Activated naive CD4-positive, alpha-beta T cell treated with anti-CD3 and anti-CD28 coated beads, Interleukin-2, amount 50 U/mL, for 16 hours (primary cell): ENCODE measurements at regions not wholly inside any gene's neighbourhood (a gene's known extent, or its start where the extent isn't known, plus 50 kb on each side); places are given as distances from the start of the nearest gene placed in this dataset.

ENCODE experiments used
- DNase-seq: peaks from one replicate; pipeline ENCODE4 v3.0.0-alpha.2; 2020

DNA sequence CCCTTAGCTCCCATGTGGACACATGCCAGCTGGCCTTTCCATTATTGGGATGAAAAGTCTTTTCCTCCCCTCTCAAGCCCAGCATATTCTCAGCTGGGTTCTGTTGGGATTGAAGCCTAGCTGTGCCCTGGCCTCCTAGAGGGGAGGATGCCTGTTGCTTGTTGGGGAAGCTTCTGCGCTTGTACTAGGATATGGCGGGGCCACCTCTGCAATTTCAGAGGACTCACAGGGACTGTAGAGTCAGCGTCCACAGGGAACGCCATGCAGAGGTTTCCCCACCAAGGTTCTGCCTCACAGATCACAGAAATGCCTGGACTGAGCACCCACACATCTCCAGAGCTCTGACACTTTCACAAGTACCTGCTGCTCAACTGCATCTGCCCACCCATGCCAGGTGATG is 288.7 kb upstream of the FOXQ1 start:
- DNase-seq = no peak

DNA sequence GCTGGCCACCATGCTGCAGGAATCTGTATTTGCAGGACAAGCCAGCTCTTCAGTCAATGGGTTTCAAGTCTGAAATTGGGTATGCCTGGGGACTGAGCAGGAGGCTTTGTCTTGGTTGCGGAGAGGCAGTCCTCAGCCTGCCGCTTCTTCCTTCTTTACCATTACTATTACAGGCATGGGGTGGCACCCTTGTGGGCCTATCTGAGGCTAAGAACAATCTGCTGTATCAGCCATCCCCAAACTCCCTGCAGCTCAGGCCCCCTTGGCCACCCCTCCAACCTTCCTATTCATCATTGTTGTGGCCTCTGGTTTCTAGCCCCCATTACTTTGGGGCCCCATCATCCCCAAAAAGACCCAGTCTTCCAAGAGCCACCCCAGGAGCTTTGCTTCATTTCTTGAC is 289.2 kb upstream of the FOXQ1 start:
- no peak for DNase-seq

DNA sequence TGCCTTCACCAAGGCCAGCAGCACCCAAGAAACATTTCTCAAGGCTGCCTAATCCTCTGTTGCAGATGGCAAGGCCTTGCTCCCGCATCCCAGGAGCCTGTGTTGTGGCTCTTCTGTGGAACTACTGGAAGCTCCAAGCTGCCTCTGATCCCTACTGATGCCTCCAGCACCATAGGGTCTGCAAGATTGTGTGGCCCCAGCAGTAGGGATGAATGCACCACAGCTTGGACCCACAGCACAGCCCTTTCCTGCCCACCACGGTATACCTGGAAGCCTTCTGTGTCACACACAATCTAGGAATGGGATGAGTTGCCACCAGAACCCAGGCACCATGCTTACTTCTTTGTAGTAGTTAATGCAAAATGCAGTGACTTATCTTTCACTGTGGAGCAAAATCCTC is 291.1 kb upstream of the FOXQ1 start:
- DNase-seq = no peak

DNA sequence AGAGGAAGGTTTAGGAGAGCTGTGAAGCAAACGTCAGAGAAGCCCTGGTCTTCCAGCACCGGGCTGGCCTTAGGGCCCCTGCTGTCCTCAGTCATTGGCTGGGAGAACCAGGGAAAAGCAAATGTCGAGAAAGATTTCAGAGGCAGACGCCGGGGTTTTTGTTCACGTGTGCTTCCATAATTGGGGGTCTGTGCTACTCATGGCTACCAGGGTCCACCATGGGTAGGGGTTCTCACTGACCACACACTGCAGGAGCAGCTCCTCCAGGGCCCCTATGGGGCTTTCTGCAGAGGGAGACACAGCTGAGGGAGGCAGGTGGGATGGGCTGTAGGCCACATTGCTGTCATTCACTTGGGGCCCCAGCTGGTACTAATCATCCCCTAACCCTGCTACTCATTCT is 291.8 kb upstream of the FOXQ1 start:
- DNase-seq = no peak

DNA sequence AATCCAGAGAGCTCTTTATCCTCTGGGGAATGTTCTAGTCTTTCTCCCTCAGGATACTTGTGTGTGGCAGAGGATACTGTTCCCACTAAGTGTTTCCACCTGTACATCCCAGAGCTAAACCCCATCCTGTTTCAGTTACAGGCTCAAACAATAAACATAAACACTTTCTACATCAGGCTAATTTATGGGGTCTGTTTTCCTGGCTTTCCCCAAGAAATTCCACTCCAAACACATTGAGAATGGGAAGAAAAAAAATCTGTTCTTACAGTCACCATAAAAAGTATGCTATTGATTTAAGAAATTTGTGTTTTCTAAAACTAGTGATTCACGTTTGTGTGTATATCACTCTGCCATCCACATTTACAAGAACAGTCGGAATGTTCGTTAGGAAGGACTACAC is 293.9 kb upstream of the FOXQ1 start:
- no peak for DNase-seq

DNA sequence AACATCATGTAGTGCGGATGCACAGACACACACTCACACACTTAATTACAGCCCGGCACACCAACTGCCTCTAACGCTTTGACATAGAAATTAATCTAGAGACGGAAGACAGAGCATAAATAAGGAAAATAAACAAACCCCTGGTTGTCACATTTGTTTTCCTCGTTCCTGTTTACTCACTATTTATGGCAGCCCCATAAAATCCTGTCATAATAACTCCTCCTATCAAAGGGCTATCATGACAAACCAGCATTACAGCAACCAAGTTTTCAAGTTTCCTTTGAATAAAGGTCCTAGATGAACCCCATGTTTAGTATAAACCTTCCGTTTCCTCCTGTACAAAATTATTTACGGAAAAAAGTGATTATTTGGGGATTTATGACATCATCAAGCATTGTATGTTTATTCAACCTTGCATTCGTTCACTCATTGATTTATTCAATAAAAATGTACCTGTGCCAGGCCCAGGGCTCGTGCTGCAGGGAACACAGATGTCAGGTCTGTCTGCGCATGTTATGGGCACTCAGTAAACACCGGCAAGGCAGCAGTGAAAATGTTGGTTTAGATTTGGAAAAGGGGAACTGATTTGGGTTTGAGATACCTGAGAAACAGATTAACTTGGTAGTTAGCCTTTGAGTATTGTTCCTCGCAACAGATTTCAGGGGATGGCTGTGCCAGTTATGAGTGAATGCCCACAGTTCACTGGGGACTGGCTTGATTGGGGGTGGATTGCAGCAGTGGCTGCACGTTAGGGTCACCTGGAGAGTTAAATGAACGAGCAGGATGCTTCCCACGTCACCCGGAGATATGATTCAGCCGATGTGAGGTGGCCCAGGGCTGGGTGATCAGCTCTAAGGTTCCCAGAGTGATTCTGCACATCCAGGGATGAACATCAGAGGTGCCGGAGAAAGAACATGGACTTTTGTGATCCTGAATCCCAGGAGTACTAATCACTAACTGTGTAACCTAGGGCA is 295.3 kb upstream of the FOXQ1 start:
- DNase-seq = no peak

DNA sequence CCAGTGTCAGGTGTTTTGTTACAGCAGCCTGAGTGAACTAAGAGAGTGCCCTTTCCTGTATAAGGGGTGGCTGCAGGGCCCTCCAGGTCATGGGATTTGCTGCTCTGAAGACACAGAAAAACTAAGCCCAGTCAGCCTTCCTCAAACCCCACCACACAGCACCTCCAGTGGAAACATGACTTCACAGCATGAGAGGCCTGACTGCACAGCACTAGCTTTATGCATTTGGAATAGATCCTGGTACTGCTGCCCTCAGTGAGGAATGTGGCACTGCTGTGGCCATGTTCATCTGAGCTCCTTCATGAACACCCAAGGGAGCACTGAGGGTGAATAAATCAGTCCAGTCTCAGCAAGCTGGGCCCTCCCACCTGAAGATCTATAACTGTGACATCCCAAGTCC is 296.1 kb upstream of the FOXQ1 start:
- DNase-seq = no peak

DNA sequence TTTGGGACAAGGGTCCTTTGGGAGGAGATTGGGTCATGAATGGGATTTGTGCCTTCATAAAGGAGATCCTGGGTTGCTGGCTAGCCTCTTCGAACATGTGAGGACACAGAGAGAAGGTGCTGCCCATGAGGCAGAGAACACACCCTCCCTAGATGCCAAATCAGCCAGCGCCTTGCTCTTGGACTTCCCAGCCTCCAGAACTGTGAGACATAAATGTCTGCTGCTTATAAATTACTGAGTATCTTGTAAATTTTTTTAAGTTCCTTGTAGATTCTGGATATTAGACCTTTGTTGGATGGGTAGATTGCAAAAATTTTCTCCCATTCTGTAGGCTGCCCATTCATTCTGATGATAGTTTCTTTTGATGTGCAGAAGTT is 297.5 kb upstream of the FOXQ1 start:
- no peak for DNase-seq

DNA sequence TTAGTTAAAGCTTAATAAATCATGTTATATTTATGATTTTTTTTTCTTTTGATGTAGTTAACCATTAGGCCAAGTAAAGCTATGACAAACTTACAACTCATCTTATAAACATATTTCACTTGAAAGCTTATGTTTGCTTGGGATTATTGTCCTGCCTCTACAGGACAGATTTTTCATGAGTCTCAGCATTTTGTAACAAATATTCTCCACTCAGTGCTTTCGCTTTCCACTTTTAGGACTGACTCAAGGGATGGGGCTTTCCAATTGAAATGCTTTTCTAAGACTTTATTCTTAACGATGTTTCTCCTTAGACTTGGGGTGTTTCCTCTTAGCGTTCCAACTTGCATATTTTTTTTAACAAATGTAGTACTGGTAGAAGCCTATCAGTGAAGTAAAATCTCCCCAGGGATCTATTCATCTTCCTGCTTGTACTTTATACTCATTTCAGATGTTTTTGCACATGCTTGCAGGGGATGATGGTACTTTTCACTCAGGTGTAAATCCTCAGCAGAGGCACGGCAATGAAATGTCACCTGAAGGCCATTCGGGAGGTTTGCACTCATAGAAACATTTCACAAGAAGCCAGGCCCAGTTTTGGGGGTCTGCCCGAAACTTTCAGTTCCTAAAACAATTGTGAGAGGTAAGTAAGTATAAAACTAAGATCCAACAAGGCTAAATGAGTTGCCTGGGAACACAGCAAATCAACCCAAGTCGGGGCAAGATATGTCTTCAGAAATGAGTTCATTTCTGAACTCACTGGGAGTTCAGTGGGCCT is 298.1 kb upstream of the FOXQ1 start:
- DNase-seq = no peak

DNA sequence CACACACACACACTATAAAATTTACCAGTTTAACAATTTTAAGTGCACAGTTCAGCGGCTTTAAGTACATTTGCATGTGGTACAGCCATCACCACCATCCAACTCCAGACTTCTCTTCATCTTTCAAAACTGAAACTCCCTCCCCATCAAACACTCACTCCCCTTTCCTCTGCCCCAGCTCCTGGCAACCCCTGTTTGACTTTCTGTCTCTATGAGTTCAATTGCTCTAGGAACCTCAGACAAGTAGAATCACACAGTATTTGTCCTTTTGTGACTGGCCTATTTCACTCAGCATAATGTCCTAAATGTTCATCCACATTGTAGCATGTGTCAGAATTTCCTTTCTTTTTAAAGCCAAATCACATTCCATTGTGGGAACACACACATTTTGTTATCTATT is 302.8 kb upstream of the FOXQ1 start:
- no peak for DNase-seq

DNA sequence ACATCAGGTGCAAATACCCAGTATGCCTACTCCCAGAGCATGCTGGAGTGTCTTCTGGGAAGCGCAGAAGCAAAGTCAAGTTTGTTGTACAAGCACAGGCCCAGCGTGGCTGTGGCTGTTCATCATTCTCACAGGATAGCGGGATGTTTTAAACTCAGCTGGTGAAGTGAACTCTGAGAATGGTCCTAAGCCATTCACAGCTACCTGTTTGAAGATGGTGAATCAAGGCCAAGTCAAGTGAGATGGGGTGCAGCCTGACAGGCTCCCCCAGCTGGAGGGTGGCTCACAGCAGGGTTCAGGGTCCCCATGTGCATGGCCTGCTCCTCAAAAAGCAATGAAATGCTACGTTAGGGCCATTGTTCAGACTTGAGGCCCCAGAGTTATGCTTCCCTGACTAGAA is 304.7 kb upstream of the FOXQ1 start:
- no peak for DNase-seq

DNA sequence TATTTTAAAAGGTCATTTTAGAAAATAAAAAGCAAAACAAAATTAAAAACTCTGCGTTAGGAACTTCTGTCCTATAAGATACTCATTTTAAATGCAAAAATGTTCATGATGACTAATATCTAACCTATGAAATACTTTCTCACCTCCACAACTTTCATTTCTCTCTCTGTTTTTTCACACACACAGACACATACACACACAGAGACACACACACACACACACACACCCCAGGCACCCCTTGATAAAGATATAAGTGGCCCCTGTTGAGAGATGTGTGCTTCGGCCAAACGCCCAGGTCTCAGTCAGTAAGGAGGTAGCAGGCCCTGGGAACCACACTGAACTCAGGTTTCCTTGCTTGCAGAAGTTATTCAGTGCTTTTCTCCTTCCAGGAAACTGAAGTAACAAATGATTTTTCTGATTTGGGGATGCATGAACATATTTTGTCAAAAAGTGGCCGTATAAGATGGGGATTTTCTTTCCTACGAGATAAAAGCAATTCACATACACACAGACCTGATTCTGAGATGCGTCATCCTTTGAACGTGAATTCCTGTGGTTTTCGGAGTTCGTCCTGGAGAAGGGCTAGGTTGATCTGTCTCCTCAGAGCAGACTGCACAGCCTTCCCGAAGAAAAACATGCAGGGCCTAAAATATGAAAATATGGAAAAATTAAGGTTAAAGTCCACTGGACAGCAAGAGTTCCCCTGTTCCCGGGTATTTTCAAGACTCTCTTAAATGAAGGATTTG is 306.8 kb upstream of the FOXQ1 start:
- no peak for DNase-seq

DNA sequence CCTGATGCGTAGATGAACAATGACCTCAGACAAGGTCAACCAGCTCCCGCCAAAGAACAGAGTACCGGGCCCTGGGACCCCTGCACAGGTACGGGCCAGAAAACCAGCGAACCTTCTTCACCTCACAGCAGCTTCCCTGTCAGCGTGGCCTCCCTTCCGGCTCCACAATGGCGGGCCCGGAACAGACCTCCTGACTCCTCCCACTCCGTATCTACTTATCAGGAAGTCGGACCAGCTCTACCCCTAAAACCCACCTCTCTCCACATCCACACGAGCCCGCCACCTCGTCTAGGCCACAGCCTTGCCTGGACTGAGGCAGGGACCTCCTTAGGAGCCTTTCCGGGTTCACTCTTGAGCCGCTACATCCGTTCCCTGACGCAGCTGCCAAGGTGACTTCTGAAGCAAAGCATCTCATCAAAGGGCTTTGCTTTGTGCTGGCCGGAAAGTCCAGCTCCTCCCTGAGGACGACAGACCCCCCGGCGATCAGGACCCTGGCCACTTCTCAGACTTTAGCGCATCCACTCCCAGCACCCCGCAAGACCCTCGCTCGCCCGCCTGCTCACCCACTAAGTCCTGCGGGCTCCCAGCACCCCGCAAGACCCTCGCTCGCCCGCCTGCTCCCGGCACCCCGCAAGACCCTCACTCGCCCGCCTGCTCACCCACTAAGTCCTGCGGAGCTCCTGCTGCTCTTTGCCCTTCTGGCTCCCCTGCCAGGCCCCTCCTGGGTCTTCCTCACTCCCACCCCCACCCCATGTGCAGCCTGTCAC is 308.3 kb upstream of the FOXQ1 start:
- no peak for DNase-seq

DNA sequence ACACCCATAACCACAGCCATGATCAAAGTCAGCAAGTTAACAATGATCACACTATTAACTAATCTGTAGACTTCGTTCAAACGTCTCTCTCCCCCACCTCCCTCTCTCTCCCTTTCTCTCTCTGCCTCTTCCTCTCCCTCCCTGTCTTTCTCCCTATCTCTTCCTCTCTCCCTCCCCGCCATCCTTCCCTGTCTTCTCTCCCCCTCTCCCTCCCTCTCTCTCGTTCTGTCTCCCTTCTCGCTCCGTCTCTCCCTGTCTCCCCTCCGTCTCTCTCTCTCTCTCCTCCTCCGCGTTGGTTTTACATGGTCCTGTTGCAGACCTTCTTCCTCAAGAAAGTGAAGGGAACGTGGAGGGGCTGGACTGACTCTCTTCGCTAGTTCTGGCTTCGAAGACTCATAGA is 308.9 kb upstream of the FOXQ1 start:
- DNase-seq = no peak

DNA sequence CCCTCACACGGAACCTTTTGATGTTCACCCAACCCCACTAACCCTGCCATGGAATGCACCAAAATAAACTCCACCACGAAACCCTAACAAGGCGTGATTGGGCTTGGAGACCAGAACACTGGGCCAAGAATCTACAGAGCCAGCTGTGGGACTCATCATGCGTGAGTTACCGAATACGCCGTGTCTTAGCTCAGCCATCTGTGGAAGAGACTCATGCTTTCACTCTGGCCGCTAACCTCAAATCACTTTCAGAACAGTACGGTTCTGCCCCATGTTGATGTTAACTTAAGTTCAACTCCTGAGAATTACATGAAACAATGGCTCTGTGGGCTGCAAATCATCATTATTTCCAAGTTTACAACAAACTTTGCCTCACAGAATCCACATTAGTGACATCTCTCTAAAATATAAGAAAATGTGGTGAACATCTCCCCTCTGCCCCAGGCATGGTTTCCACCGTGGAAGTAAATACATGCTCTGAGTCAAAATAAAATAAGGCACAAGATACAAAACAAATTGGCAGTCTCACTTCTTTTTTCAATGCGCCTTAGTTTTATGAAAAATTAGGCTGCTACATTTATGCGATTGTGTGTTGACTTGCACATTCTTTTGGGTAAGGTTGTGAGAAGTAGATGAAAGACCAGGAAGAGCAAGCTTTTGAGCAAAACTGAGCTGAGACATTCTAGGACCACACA is 308.9 kb upstream of the EXOC2 start:
- DNase-seq = no peak

DNA sequence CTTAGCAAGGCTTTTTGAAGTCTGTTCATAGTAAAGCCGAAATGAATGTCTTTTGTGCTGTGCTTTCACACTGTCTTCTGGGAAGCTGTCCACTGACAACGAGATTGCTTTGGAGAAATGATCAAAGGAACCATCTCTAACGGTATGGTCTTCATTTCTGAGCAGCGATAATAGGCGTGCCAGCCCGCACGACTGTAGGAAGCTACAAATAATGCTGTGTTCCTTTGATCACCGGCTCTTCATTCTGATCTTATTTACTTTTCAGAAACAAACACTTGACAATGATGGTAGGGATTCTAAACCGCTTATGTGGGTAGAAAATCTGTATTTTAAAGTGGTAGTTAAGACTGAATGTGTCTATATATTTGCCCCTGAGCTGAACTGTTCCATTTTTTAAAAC is 306.6 kb upstream of the EXOC2 start:
- no peak for DNase-seq

DNA sequence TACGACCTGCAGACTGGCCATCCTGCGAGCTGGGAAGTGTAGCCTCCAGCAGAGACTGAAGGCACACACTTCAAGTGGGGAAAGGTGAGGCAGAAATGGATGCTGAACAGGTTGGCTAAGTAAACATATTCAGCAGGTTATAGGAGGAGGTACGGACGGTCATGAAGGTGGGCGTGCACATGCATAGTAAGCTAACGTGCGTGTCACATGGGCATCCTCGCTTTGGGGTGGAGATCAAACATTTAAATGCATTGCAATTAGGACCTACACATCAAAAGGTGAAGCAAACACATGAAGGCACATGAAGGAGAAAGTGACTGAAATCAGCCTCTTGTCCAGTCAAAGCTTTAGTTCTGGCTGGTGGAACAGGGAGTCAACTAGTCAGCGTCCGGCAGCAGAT is 305.6 kb upstream of the EXOC2 start:
- DNase-seq = no peak

DNA sequence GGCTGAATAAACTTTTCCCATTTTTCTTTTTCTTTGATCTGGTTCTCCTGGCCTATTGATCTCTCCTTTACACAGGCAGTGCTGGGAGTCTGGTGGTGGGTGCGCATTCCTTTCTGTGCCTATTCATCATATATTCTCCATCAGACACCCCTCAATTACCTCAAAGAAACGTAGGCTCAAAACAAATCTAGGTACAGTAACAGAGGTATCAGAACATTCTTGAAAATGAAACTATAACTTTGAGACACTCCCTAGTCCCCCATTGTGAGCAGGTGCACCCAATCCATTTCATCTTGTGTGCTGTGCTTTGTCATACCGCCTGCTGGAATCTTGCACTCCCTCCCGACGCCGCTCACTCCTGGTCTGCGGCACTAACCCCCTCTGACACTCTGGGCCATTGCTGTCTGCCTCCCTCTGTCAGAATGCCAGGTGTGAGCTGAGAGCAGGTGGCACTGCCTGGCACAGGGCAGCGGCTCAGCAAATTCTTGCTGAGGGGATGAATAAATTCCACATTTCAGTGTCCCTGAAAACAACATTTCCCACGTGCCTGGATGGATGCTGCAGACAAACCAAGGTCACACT is 303.4 kb upstream of the EXOC2 start:
- no peak for DNase-seq

DNA sequence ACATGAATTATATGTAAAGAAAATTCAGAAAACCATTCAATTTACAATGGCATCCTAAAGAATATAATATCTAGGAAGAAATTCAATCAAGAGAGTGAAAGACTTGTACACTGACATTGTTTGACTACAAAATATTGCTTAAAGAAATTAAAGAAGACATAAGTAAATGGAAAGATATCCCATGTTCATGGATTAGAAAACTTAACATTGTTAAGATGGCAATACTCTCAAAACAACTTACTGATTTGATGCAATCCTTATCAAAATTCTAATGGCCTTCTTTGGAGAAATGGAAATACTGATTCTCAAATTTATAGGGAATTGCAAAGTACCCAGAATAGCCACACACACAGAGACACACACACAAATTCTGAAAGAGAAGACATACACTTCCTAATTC is 298.3 kb upstream of the EXOC2 start:
- DNase-seq = no peak

DNA sequence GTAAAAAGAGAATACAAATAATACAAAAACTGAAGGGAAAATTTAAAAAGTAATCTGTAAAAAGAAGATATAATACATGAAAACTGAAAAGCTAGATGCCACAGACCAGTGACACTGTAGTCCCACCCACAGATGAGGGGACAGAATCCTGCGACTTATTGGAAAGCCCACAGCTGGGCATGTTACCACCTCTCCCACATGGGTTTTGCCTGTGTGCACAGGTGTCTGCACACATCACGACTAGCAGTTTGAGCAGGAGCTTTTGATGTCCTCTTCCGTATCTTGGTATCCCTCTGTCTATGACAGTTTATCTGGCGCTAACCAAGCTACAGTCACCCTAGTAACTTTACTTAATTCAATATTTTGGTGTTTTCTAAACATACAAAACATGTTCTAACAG is 291.1 kb upstream of the EXOC2 start:
- no peak for DNase-seq

DNA sequence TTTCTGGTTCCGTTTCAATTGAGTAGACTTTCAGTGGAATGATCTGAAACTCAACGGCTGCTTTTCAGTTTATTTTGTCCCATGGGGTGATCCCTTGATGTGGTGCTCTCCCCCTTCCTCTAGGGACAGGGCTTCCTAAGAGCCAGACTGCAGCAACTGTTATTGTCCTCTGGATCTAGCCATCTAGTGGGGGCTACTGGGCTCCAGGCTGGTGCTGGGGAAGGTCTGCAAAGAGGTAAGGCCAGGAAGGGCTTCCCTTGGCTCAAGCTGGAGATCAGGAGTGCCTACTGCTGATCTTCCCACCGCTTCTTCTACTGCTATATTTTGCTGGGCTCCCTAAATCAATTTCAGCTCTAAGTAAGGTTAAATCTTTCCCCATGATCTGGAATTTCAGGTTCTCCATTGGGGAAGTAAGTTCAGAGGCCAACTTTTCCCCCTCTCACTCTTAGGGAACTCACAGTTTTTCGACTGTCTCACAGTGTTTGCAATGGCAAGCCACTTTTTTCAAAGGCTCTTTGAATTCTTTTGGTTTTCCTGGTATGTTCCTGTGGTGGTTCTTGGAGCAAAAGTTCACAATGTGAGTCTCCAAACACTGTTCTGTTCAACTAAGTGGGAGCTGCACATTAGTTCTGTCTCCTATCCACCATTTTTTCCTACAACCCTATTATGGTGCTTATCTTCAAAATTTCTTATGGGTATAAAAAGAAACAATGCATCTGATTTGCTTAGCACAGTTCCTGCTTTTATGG is 286.2 kb upstream of the EXOC2 start:
- no peak for DNase-seq
